Body of pancreas (tissue), 4 donors: ENCODE measurements at regions not wholly inside any gene's neighbourhood (a gene's known extent, or its start where the extent isn't known, plus 50 kb on each side); places are given as distances from the start of the nearest gene placed in this dataset.

Experiments
- ATAC-seq: fragments of 150-250 bp; one replicate; pipeline ENCODE4 v1.9.1; 2016
- DNase-seq, 4 donors: peaks; one replicate each; pipeline ENCODE4 v3.0.0-alpha.2; 2019
- H3K27ac ChIP-seq, 4 donors: fragments of 200-600 bp; sonication (generic); 1 replicate in 3 of 4; 2 replicates in 1 of 4; pipeline versions ENCODE4 v1.5.1 to v1.6.1; 2016 to 2019; ENCODE audit warnings: mild to moderate bottlenecking in 1 of 4, mixed read lengths in 1 of 4, moderate library complexity in 1 of 4
- H3K27me3 ChIP-seq, 2 donors: fragments of 200-600 bp; sonication (generic); one replicate each; pipeline ENCODE4 v1.6.0; 2016; ENCODE audit warnings: mild to moderate bottlenecking in 1 of 2
- H3K36me3 ChIP-seq, 2 donors: fragments of 200-600 bp; sonication (generic); replicated peaks in 1 of 2; 2 replicates each; pipeline ENCODE4 v1.5.1; 2016; ENCODE audit warnings: low read depth in 2 of 2; ENCODE audit not compliant: insufficient read depth in 1 of 2
- H3K4me1 ChIP-seq: fragments of 200-600 bp; sonication (generic); one replicate; pipeline ENCODE4 v1.6.0; 2016
- H3K4me3 ChIP-seq, 2 donors: fragments of 200-600 bp; sonication (generic); 1 replicate in 1 of 2; 2 replicates in 1 of 2; pipeline ENCODE4 v1.5.1; 2016 to 2019
- H3K9me3 ChIP-seq, 3 donors: fragments of 200-600 bp; sonication (generic); 1 replicate in 2 of 3; 2 replicates in 1 of 3; pipeline ENCODE4 v1.5.1; 2016
- POLR2A ChIP-seq, 3 donors: fragments of 450-650 bp; IDR thresholded peaks; one replicate each; pipeline ENCODE4 v1.6.1; 2016; ENCODE audit warnings: antibody characterized with exemption in 3 of 3, mild to moderate bottlenecking in 2 of 3
- WGBS, 2 donors: methylation state at CpG; one replicate each; pipeline ENCODE4 v1.1.5; 2017; 5-methylcytosine and 5-hydroxymethylcytosine counted together
- intact Hi-C: fragments of 100-400 bp; cut with DNase I; formaldehyde crosslinking; loops from one replicate; pipeline ENCODE4 v1.15.1; 2023
- TF ChIP-seq, protein P1 (sequence below), 7 experiments: fragments of 450-650 bp in 4 of 7; fragments of 200-600 bp in 3 of 7; sonication (generic) in 3 of 7; IDR thresholded peaks; one replicate each; pipeline ENCODE4 v1.5.1; 2016 to 2019; ENCODE audit warnings: antibody characterized with exemption in 7 of 7

DNA sequence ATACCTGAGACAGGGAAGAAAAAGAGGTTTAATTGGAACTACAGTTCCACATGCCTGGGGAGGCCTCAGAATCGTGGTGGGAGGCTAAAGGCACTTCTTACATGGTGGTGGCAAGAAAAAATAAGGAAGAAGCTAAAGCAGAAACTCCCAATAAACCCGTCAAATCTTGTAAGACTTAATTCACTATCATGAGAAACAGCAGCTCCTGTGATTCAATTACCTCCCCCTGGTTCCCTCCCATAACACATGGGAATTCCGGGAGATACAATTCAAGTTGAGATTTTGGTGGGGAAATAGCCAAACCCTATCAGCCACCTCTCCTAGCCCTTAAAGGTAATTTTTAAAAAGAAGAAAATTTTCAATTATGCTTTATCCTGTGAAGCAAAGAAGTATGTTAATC, 728.8 kb downstream of the RNF144A start:
- Histone ChIP-seq H3K27ac (no peak overlapping the region), H3K9me3 (peaks cover 0 to 4% (median 0%) of the 10 kb centered on the region in 3 donors), H3K27me3 (no peaks in the 10 kb centered on the region), H3K4me1 (no peaks in the 10 kb centered on the region), H3K4me3 (no peak overlapping the region), H3K36me3 (no peaks in the 10 kb centered on the region)
- DNase-seq: no peak
- intact Hi-C loops: no loop called here
- TF ChIP-seq POLR2A (IDR thresholded peaks at IDR 0.05): no peak
- no peak for ATAC-seq
- 77 to 86% methylated on average over 3 of the region's 3 CpGs for WGBS, 2 donors

DNA sequence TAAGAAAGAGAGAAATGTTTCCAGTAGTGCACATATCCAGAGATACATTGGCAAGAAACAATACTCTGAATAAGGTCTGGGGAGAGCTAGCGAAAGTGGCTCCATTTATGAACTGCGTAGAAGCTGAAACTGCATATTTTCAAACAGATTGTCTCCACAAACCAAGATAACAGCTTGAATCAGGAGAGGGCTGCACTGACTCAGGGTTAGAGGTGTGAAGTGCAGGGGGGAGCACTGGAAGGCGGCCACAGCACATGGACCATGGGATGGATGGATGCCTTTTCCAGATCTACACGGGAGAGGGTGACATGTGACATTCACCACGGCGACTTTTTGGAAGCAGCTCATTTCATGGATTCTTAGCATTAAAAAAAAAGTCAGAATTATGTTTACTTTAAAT, 729.4 kb downstream of the RNF144A start:
- DNase-seq: no peak
- H3K27me3 ChIP-seq: no peaks in the 10 kb centered on the region
- TF ChIP-seq, protein P1, sequence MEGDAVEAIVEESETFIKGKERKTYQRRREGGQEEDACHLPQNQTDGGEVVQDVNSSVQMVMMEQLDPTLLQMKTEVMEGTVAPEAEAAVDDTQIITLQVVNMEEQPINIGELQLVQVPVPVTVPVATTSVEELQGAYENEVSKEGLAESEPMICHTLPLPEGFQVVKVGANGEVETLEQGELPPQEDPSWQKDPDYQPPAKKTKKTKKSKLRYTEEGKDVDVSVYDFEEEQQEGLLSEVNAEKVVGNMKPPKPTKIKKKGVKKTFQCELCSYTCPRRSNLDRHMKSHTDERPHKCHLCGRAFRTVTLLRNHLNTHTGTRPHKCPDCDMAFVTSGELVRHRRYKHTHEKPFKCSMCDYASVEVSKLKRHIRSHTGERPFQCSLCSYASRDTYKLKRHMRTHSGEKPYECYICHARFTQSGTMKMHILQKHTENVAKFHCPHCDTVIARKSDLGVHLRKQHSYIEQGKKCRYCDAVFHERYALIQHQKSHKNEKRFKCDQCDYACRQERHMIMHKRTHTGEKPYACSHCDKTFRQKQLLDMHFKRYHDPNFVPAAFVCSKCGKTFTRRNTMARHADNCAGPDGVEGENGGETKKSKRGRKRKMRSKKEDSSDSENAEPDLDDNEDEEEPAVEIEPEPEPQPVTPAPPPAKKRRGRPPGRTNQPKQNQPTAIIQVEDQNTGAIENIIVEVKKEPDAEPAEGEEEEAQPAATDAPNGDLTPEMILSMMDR (IDR thresholded peaks at IDR 0.05): no peak
- no peak for TF ChIP-seq POLR2A (IDR thresholded peaks at IDR 0.05)
- no peak for ATAC-seq
- H3K4me1 ChIP-seq: no peaks in the 10 kb centered on the region
- intact Hi-C loops: no loop called here
- H3K4me3 ChIP-seq: no peak overlapping the region
- no peak overlapping the region for H3K27ac ChIP-seq
- H3K9me3 ChIP-seq: no peaks in the 10 kb centered on the region
- WGBS, 2 donors: 70 to 72% methylated on average over 6 of the region's 6 CpGs
- no peaks in the 10 kb centered on the region for H3K36me3 ChIP-seq

- no peak for ATAC-seq
- WGBS, 2 donors: 81 to 83% methylated on average over 7 of the region's 7 CpGs
Measured at GRCh38 chr2:7648221-7648795, 731.1 kb downstream of the RNF144A start.

GRCh38 chr2:7649461-7650228, 732.4 kb downstream of the RNF144A start:
- Histone ChIP-seq H3K9me3 (no peaks in the 10 kb centered on the region), H3K36me3 (no peaks in the 10 kb centered on the region), H3K4me1 (no peaks in the 10 kb centered on the region), H3K27me3 (no peaks in the 10 kb centered on the region), H3K27ac (no peak overlapping the region), H3K4me3 (no peak overlapping the region)
- WGBS, 2 donors: 78 to 80% methylated on average over 6 of the region's 6 CpGs
- ATAC-seq: no peak
- intact Hi-C loops: no loop called here
- DNase-seq: no peak
- TF ChIP-seq, protein P1 (IDR thresholded peaks at IDR 0.05): no peak
- TF ChIP-seq POLR2A (IDR thresholded peaks at IDR 0.05): no peak

More at GRCh38 chr2:7648221-7648795, 731.1 kb downstream of the RNF144A start:
- Histone ChIP-seq H3K4me1 (no peaks in the 10 kb centered on the region), H3K36me3 (no peaks in the 10 kb centered on the region), H3K27me3 (no peaks in the 10 kb centered on the region), H3K9me3 (no peaks in the 10 kb centered on the region), H3K27ac (no peak overlapping the region), H3K4me3 (no peak overlapping the region)
- TF ChIP-seq POLR2A (IDR thresholded peaks at IDR 0.05): no peak
- TF ChIP-seq, protein P1 (IDR thresholded peaks at IDR 0.05): no peak
- intact Hi-C loops: no loop called here
- DNase-seq: no peak

- H3K27me3 ChIP-seq: no peaks in the 10 kb centered on the region
- no peak overlapping the region for H3K27ac ChIP-seq
- no peaks in the 10 kb centered on the region for H3K4me1 ChIP-seq
- H3K36me3 ChIP-seq: no peaks in the 10 kb centered on the region
- TF ChIP-seq POLR2A (IDR thresholded peaks at IDR 0.05): no peak
- TF ChIP-seq, protein P1 (IDR thresholded peaks at IDR 0.05): no peak
- DNase-seq: no peak
- no peak for ATAC-seq
- no peak overlapping the region for H3K4me3 ChIP-seq
- 78 to 82% methylated on average over 2 of the region's 2 CpGs for WGBS, 2 donors
- no peaks in the 10 kb centered on the region for H3K9me3 ChIP-seq
- intact Hi-C loops: no loop called here
Measured at GRCh38 chr2:7653617-7654016, 736.4 kb downstream of the RNF144A start.
